Left ventricle myocardium inferior (tissue), 1 donor: ENCODE measurements at regions not wholly inside any gene's neighbourhood (a gene's known extent, or its start where the extent isn't known, plus 50 kb on each side); places are given as distances from the start of the nearest gene placed in this dataset.

ENCODE experiments used
- DNase-seq: peaks from one replicate; pipeline ENCODE4 v3.0.0-alpha.2; 2020
- H3K27ac ChIP-seq: fragments of 200-600 bp; replicated peaks from 2 replicates; pipeline ENCODE4 v1.8.0; 2021
- H3K27me3 ChIP-seq: fragments of 200-600 bp; 2 replicates; pipeline ENCODE4 v1.8.0; 2021; ENCODE audit warnings: low read depth
- H3K36me3 ChIP-seq: fragments of 200-600 bp; 2 replicates; pipeline ENCODE4 v1.8.0; 2021
- H3K4me1 ChIP-seq: fragments of 200-600 bp; 2 replicates; pipeline ENCODE4 v1.8.0; 2021
- H3K4me3 ChIP-seq: fragments of 200-600 bp; 2 replicates; pipeline ENCODE4 v1.8.0; 2021; ENCODE audit warnings: mild to moderate bottlenecking, moderate library complexity
- H3K9me3 ChIP-seq: fragments of 200-600 bp; replicated peaks from 2 replicates; pipeline ENCODE4 v1.8.0; 2021
- CTCF ChIP-seq: fragments of 200-600 bp; IDR thresholded peaks from 2 replicates; pipeline ENCODE4 v1.8.0; 2021; ENCODE audit warnings: antibody characterized with exemption, mild to moderate bottlenecking, borderline replicate concordance
- intact Hi-C: fragments of 100-400 bp; cut with micrococcal nuclease; formaldehyde crosslinking; loops from one replicate; pipeline ENCODE4 v1.11.0; 2022
- donor health status: DM: no; HTN: yes; CAD: no; lungs with severe emphysema.

GRCh38 chr5:20537911-20538703, 550.1 kb upstream of the CDH18 start:
- no peaks in the 10 kb centered on the region for H3K4me1 ChIP-seq
- peaks cover 25% of the 10 kb centered on the region for H3K9me3 ChIP-seq
- H3K4me3 ChIP-seq = no peak overlapping the region
- H3K27ac ChIP-seq = no peak overlapping the region
- no peaks in the 10 kb centered on the region for H3K36me3 ChIP-seq
- H3K27me3 ChIP-seq = no peaks in the 10 kb centered on the region
- DNase-seq = no peak
- intact Hi-C loops = no loop called here
- no peak for TF ChIP-seq CTCF

- H3K9me3 ChIP-seq = peaks cover 25% of the 10 kb centered on the region
- no peaks in the 10 kb centered on the region for H3K36me3 ChIP-seq
- H3K27me3 ChIP-seq = no peaks in the 10 kb centered on the region
- intact Hi-C loops = no loop called here
- TF ChIP-seq CTCF = no peak
- no peak for DNase-seq
- H3K4me3 ChIP-seq = no peak overlapping the region
- H3K4me1 ChIP-seq = no peaks in the 10 kb centered on the region
- no peak overlapping the region for H3K27ac ChIP-seq
These were observed 548.8 kb upstream of the CDH18 start for GRCh38 chr5:20536813-20537212.

GRCh38 chr5:20536341-20536740, 548.3 kb upstream of the CDH18 start:
- intact Hi-C loops = no loop called here
- H3K36me3 ChIP-seq = no peaks in the 10 kb centered on the region
- H3K4me1 ChIP-seq = no peaks in the 10 kb centered on the region
- H3K27ac ChIP-seq = no peak overlapping the region
- no peak for TF ChIP-seq CTCF
- no peak overlapping the region for H3K4me3 ChIP-seq
- H3K9me3 ChIP-seq = peaks cover 28% of the 10 kb centered on the region
- H3K27me3 ChIP-seq = no peaks in the 10 kb centered on the region
- no peak for DNase-seq

GRCh38 chr5:20528471-20528870, 540.5 kb upstream of the CDH18 start:
- H3K9me3 ChIP-seq = peaks cover 46% of the 10 kb centered on the region
- H3K4me3 ChIP-seq = no peak overlapping the region
- no peaks in the 10 kb centered on the region for H3K36me3 ChIP-seq
- DNase-seq = no peak
- H3K4me1 ChIP-seq = no peaks in the 10 kb centered on the region
- intact Hi-C loops = no loop called here
- H3K27ac ChIP-seq = no peak overlapping the region
- TF ChIP-seq CTCF = no peak
- H3K27me3 ChIP-seq = no peaks in the 10 kb centered on the region

GRCh38 chr5:20524991-20525529, 537.1 kb upstream of the CDH18 start:
- no peaks in the 10 kb centered on the region for H3K4me1 ChIP-seq
- no peak overlapping the region for H3K4me3 ChIP-seq
- intact Hi-C loops = no loop called here
- no peaks in the 10 kb centered on the region for H3K27me3 ChIP-seq
- peaks cover 30% of the 10 kb centered on the region for H3K9me3 ChIP-seq
- no peak for TF ChIP-seq CTCF
- no peak for DNase-seq
- no peaks in the 10 kb centered on the region for H3K36me3 ChIP-seq
- no peak overlapping the region for H3K27ac ChIP-seq
